Endothelial cell of umbilical vein (primary cell): ENCODE measurements at regions not wholly inside any gene's neighbourhood (a gene's known extent, or its start where the extent isn't known, plus 50 kb on each side); places are given as distances from the start of the nearest gene placed in this dataset.
"Not testable (repeated sequence)": the region's sequence is repeated elsewhere in the genome, so short reads cannot be mapped to it uniquely, and the experiment has no call there.

Source experiments
- BruUV-seq: library from RNA; stranded (reverse); fragments of 400-500 nt; replicated peaks from 2 replicates; lab custom pipeline; 2021; lab: Mats Ljungman, UMichigan
- CTCF ChIA-PET: fragments of 300-600, 350-600 bp; sonication (Branson Sonifier 250); formaldehyde crosslinking; loops from one replicate; lab custom pipeline; 2021; ENCODE audit warnings: antibody characterized with exemption, inconsistent platforms; lab: Charles Lee
- POLR2A ChIA-PET: fragments of 300-600, 350-600 bp; sonication (Branson Sonifier 250); formaldehyde crosslinking; loops from one replicate; lab custom pipeline; 2021; ENCODE audit warnings: antibody characterized with exemption, inconsistent platforms; lab: Charles Lee
- DNase-seq: peaks from one replicate; pipeline ENCODE4 v3.0.0-alpha.2; 2011; ENCODE audit warnings: low read depth, low spot score
- FAIRE-seq: peaks from 2 replicates; lab custom pipeline; 2011; peaks lifted over from hg19 to GRCh38; lab: Jason Lieb, UNC
- H2AFZ ChIP-seq: 2 replicates; pipeline ENCODE4 v1.6.0; 2012; ENCODE audit warnings: low read depth, low read length, control low read depth, inconsistent platforms
- H3K27ac ChIP-seq: 2 replicates; pipeline ENCODE4 v1.5.1; 2011; ENCODE audit warnings: low read depth, mild to moderate bottlenecking, control low read depth, low read length, moderate library complexity; ENCODE audit not compliant: insufficient read depth
- H3K27me3 ChIP-seq, 2 experiments: 2 replicates each; pipeline versions ENCODE4 v1.6.0 to v1.6.1; 2011; ENCODE audit warnings: low read length in 2 of 2, mixed read lengths in 1 of 2; ENCODE audit not compliant: control insufficient read depth in 2 of 2, insufficient read depth in 2 of 2
- H3K36me3 ChIP-seq, 2 experiments: 2 replicates in 1 of 2; 3 replicates in 1 of 2; pipeline ENCODE4 v1.5.1; 2011; ENCODE audit warnings: low read length in 2 of 2, mild to moderate bottlenecking in 1 of 2, moderate library complexity in 1 of 2; ENCODE audit not compliant: control insufficient read depth in 2 of 2, insufficient read depth in 2 of 2; ENCODE audit errors: extremely low read depth in 1 of 2
- H3K4me1 ChIP-seq: 3 replicates; pipeline ENCODE4 v1.5.1; 2011; ENCODE audit warnings: mild to moderate bottlenecking, low read length; ENCODE audit not compliant: control insufficient read depth, insufficient read depth; ENCODE audit errors: extremely low read depth
- H3K4me2 ChIP-seq: 2 replicates; pipeline ENCODE4 v1.6.1; 2011; ENCODE audit warnings: low read length, control low read depth, mixed read lengths; ENCODE audit not compliant: insufficient read depth
- H3K4me3 ChIP-seq, 3 experiments: fragments of 200-600 bp in 1 of 3; sonication (generic), shearing (Covaris generic) in 1 of 3; replicated peaks in 1 of 3; 2 replicates each; pipeline ENCODE4 v1.5.1; 2011 to 2016; ENCODE audit warnings: control low read depth in 3 of 3, low read length in 3 of 3, mild to moderate bottlenecking in 2 of 3, inconsistent platforms in 1 of 3, low read depth in 1 of 3, moderate library complexity in 1 of 3; ENCODE audit not compliant: insufficient read depth in 1 of 3
- H3K79me2 ChIP-seq: 2 replicates; pipeline ENCODE4 v1.6.0; 2012; ENCODE audit warnings: low read length, inconsistent platforms; ENCODE audit not compliant: control insufficient read depth, insufficient read depth
- H3K9ac ChIP-seq: replicated peaks from 2 replicates; pipeline ENCODE3; 2011; ENCODE audit warnings: low read length, control low read depth; ENCODE audit not compliant: insufficient read depth; ENCODE audit errors: extremely low read depth
- H3K9me1 ChIP-seq: replicated peaks from 3 replicates; pipeline ENCODE4 v1.6.0; 2011; ENCODE audit warnings: mild to moderate bottlenecking, low read length; ENCODE audit not compliant: control insufficient read depth, insufficient read depth; ENCODE audit errors: extremely low read depth
- H3K9me3 ChIP-seq: replicated peaks from 2 replicates; pipeline ENCODE4 v1.5.1; 2012; ENCODE audit warnings: low read length, inconsistent platforms; ENCODE audit not compliant: control insufficient read depth, insufficient read depth
- H4K20me1 ChIP-seq: replicated peaks from 2 replicates; pipeline ENCODE3; 2011; ENCODE audit warnings: mild to moderate bottlenecking, low read length; ENCODE audit not compliant: control insufficient read depth, insufficient read depth; ENCODE audit errors: extremely low read depth
- CTCF ChIP-seq, 2 donors: IDR thresholded peaks; 1 replicate in 1 of 2; 2 replicates in 1 of 2; pipeline ENCODE4 v1.5.1; 2011; ENCODE audit warnings: low read length in 2 of 2, mild to moderate bottlenecking in 2 of 2, moderate library complexity in 2 of 2, control low read depth in 1 of 2, inconsistent platforms in 1 of 2, low read depth in 1 of 2; ENCODE audit not compliant: insufficient read depth in 1 of 2; ENCODE audit errors: extremely low read depth in 1 of 2
- EZH2 ChIP-seq: IDR thresholded peaks from 2 replicates; pipeline ENCODE4 v1.6.1; 2012; ENCODE audit warnings: borderline replicate concordance, low read depth, mild to moderate bottlenecking, moderate library complexity, low read length, inconsistent platforms; ENCODE audit not compliant: severe bottlenecking
- FOS ChIP-seq: IDR thresholded peaks from 2 replicates; pipeline ENCODE4 v1.6.1; 2011; ENCODE audit warnings: mild to moderate bottlenecking, low read length, moderate library complexity, borderline replicate concordance; ENCODE audit not compliant: insufficient read depth
- GATA2 ChIP-seq: IDR thresholded peaks from 2 replicates; pipeline ENCODE4 v1.7.0; 2011; ENCODE audit warnings: low read depth, mild to moderate bottlenecking, moderate library complexity, mixed read lengths, low read length; ENCODE audit not compliant: insufficient read length, insufficient read depth
- JUN ChIP-seq: IDR thresholded peaks from 2 replicates; pipeline ENCODE4 v1.6.1; 2011; ENCODE audit warnings: borderline replicate concordance, low read depth; ENCODE audit not compliant: insufficient read length, insufficient read depth
- MAX ChIP-seq: IDR thresholded peaks from 2 replicates; pipeline ENCODE4 v1.6.1; 2011; ENCODE audit not compliant: insufficient read depth, insufficient read length
- MYC ChIP-seq: IDR thresholded peaks from one replicate; pipeline ENCODE4 v1.6.1; 2011; ENCODE audit warnings: mild to moderate bottlenecking, low read depth, low read length
- POLR2A ChIP-seq: IDR thresholded peaks from 2 replicates; pipeline ENCODE4 v1.6.1; 2012; ENCODE audit warnings: low read depth, mild to moderate bottlenecking, control low read depth, low read length
- POLR2AphosphoS5 ChIP-seq: IDR thresholded peaks from 2 replicates; pipeline ENCODE4 v1.6.1; 2012; ENCODE audit warnings: low read depth, mild to moderate bottlenecking, control low read depth, low read length, moderate library complexity; ENCODE audit not compliant: insufficient read depth
- dilution Hi-C: fragments of 300-500 bp; cut with MboI; formaldehyde crosslinking; loops from one replicate; pipeline ENCODE4 v1.15.0; 2019; ENCODE audit warnings: low sequenced_read_pairs; ENCODE audit not compliant: extremely low pct_ligation_motif_present
- intact Hi-C: fragments of 100-400 bp; cut with micrococcal nuclease; formaldehyde crosslinking; loops from one replicate; pipeline ENCODE4 v1.10.0; 2022

- H3K79me2 ChIP-seq = no peaks in the 10 kb centered on the region
- BruUV-seq = no TSS peak
- peaks cover 3 to 4% of the 10 kb centered on the region in 2 experiments for H3K27me3 ChIP-seq
- FAIRE-seq (no peak), DNase-seq (no peak)
- no peaks in the 10 kb centered on the region for H3K9me3 ChIP-seq
- POLR2A ChIA-PET = no interaction called here
- no peaks in the 10 kb centered on the region for H3K36me3 ChIP-seq
- H3K4me1 ChIP-seq = no peaks in the 10 kb centered on the region
- H3K27ac ChIP-seq = no peak overlapping the region
- no peak overlapping the region for H3K9ac ChIP-seq
- dilution Hi-C loops (no loop called here), intact Hi-C loops (no loop called here)
- no peak for TF ChIP-seq EZH2
- no peak for TF ChIP-seq GATA2
- no peak for TF ChIP-seq JUN
- TF ChIP-seq CTCF (IDR thresholded peaks at IDR 0.05; ENCODE audit: extremely low read depth in 1 of 2, insufficient read depth in 1 of 2, low read depth in 1 of 2, low read length in 2 of 2) = no peak
- TF ChIP-seq POLR2AphosphoS5 = no peak
- TF ChIP-seq MAX = no peak
- TF ChIP-seq FOS = no peak
- TF ChIP-seq MYC = no peak
- TF ChIP-seq POLR2A = no peak
- no peak overlapping the region for H3K4me3 ChIP-seq
- CTCF ChIA-PET = interaction anchor here (0.9 kb wide), 1 partner anchor 76 kb away, joined by 4 read pairs; no protein-coding TSS in a partner anchor
- H3K4me2 ChIP-seq = no peak overlapping the region
- H2AFZ ChIP-seq = no peak overlapping the region
- H4K20me1 ChIP-seq = no peaks in the 10 kb centered on the region
- no peaks in the 10 kb centered on the region for H3K9me1 ChIP-seq
These were observed 99.2 kb upstream of the PCBD1 start for GRCh38 chr10:70987396-70988130.

- CTCF ChIA-PET = interaction anchor here (0.7 to 1.8 kb wide), 3 partner anchors 8 to 16 kb away, joined by 3 to 5 read pairs (median 3); no protein-coding TSS in a partner anchor
- POLR2A ChIA-PET, H3K9me3 ChIP-seq, H3K4me3 ChIP-seq, H3K27ac ChIP-seq, BruUV-seq, H3K36me3 ChIP-seq, H2AFZ ChIP-seq, H3K79me2 ChIP-seq, H3K9ac ChIP-seq, DNase-seq, H4K20me1 ChIP-seq, dilution Hi-C loops, H3K4me1 ChIP-seq, FAIRE-seq, H3K27me3 ChIP-seq, H3K4me2 ChIP-seq, intact Hi-C loops, H3K9me1 ChIP-seq: not testable (repeated sequence)
These were observed 101.8 kb upstream of the PCBD1 start for GRCh38 chr10:70990156-70990555.
